T-helper 2 cell (primary cell): ENCODE measurements at regions not wholly inside any gene's neighbourhood (a gene's known extent, or its start where the extent isn't known, plus 50 kb on each side); places are given as distances from the start of the nearest gene placed in this dataset.
"Not testable (repeated sequence)": the region's sequence is repeated elsewhere in the genome, so short reads cannot be mapped to it uniquely, and the experiment has no call there.

Experiments used
- DNase-seq, 5 experiments: peaks; one replicate each; pipeline versions ENCODE4 v3.0.0 to v3.0.0-alpha.2; 2012 to 2022

- no peak for DNase-seq
Measured at GRCh38 chr1:234897754-234898454, 230.7 kb downstream of the TOMM20 start.

DNA sequence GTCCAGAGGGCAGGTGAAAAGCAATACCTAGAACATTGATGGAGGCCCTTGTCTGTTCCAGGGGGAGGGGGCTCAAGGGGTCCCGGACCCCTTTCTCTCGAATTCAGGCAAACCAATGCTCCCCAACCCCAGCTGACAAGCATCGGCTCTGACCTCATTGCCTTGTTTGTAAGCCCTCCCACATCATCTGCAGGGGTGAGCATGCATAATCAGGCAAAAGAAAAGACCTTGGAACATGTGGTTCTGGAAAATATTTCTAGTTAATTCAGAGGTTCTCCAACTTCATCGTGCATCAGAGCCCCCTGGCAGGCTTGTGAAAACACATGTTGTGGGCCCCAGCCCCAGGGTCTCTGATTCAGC, 231.3 kb downstream of the TOMM20 start:
- no peak for DNase-seq

DNA sequence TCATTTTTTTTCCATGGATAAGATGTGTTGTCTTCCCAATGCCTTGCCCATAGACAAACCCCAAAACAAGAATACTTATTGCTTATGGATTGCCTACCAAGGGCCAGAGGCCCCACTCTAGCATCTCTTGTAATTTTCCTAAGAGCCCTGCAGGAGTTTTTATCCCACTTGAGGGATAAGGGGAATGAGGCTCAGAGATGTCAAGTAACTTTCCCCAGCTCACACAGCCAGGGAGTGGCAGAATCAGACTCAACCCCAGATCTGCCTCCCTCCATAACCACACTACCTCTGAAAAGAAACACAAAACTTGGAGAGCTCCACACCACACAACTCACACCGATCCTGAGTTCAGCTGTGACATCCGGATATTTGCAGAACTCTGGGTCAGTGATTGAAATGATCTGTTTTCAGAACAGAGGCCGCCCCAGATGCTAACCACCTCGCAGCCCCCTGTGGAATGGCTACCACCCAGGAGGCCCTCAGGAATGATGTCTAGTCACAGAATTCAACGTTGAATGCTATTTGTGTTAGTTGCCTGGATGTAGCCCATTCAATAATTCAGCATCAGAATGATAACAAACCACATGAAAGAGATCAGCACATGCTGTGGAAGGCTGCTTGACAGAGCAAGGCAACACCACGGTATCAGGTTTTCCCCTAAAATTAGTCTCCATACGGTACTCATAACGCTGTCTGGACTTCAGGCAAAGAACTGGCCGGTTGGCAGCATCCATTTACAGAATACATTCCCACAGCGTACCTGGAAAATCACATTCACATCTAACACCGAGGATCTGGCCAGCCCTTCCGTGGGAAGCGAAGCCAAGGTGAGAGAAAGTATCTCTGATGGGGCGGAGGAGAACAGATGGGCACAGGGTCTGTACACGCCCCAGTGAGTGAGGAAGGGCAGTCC, 231.9 kb downstream of the TOMM20 start:
- no peak for DNase-seq

- peak in 2 of 5 experiments; percentile 10 to 70 for DNase-seq
Measured at GRCh38 chr1:234893725-234894630, 234.7 kb downstream of the TOMM20 start.

DNA sequence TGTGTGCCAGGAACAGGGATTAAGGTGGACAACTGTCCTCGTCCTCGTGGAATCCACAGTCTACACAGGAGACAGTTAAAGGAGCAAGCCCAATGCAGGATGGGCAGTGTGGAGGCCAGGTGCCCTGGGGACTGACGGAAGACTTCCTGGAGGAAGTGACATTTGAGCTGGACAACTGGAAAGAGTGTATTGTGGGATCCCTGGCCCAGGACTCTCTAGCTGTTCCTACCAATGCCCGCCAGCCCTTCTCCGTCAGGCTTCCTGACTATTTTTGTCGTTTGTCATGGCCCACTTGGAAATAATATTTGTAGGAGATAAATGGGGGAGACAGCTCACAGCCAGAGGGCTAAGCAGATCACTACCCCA, 235.3 kb downstream of the TOMM20 start:
- no peak for DNase-seq

- DNase-seq, result no peak
Measured at GRCh38 chr1:234892642-234893041, 236.0 kb downstream of the TOMM20 start.

GRCh38 chr1:234891427-234891826, 237.2 kb downstream of the TOMM20 start:
- DNase-seq, result no peak

GRCh38 chr1:234889643-234890042, 239.0 kb downstream of the TOMM20 start:
- no peak for DNase-seq

- DNase-seq, result not testable (repeated sequence)
Measured at GRCh38 chr1:234888247-234888646, 240.4 kb downstream of the TOMM20 start.

DNA sequence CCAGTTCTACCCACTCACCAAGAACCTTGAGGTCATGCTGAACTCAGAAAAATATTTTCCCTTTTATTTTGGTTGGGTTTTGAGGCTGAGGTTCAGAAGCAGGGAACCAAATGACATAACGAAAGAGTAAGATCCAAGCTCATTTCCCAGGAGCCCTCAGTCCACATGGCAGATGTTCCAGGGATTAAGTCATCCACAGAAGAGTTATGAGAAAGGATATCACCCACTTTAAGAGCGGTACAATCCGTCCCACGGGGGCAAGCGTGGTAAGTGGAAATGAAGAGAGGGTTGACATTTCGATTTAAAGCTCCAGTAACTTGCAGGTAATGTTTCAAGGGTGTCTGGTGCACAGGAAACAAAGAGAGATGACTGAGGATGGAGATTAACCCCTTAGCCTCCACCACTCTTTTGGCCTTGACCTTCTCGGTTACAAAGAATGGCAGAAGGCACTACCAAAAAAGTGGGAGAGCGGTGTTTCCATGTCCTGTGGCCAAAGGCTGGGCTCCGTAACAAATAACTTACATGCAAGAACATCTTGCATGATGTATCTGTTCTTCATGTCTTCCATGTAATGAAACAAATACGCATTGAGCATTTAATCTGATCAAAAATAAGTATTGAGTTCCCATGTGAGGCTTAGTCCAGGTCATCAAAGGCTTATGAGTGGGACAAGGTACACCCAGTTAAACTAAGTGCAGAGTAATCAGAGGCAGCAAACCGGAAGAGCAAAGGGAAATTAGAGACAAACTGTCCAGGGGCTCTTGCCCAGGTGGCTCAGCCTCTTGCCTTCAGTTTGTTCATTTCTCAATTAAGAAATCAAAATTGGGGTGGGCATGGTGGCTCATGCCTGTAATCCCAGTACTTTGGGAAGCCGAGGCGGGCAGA, 241.4 kb downstream of the TOMM20 start:
- no peak for DNase-seq

- DNase-seq, result no peak
Measured at GRCh38 chr1:234886081-234886984, 242.3 kb downstream of the TOMM20 start.

DNA sequence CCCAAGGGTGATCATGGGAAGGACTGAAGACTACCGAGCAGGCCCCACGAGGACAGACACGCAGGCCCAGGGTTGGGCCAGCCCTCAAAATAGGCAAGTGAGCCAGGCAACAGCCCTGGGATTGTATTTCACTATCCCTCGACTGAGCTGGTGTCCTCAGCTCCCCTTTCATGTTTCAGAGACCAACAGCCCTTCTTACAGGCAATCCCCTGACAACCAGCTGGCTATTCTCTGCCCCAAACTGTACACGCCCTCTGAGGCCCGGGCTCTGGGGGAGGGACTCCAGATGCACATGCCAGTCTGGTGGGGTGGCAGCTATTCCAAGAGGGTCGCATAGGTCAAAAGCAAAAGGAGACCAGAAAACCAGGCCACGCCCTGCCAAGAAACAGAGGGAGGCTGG, 243.0 kb downstream of the TOMM20 start:
- no peak for DNase-seq

DNA sequence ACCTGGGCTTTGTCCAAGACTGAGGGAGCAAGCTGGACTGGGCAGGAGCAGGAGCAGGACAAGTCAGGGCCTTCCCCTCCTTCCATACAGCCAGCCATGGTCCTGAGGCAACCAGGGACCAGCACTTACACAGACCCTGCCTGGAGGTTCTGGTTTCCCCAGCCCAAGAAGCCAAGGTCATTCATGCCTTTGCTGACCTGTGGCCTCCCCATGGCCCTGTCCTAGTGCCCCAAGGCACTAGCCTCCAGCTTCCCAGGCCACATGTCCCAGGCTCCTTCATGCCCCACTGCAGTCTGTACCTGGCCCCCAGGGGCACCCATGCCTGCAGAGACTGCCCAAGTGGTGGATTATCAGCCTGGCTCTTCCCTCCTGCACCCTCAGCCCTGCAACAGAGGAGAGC, 243.9 kb downstream of the TOMM20 start:
- no peak for DNase-seq

- DNase-seq, result no peak
Measured at GRCh38 chr1:234884006-234884405, 244.6 kb downstream of the TOMM20 start.

- no peak for DNase-seq
Measured at GRCh38 chr1:234882898-234883297, 245.7 kb downstream of the TOMM20 start.

GRCh38 chr1:234881893-234882771, 246.5 kb downstream of the TOMM20 start:
- peak in 2 of 5 experiments; percentile 33 to 87 for DNase-seq

- DNase-seq, result peak in 1 of 5 experiments; percentile 24
Measured at GRCh38 chr1:234879147-234880080, 249.2 kb downstream of the TOMM20 start.

DNA sequence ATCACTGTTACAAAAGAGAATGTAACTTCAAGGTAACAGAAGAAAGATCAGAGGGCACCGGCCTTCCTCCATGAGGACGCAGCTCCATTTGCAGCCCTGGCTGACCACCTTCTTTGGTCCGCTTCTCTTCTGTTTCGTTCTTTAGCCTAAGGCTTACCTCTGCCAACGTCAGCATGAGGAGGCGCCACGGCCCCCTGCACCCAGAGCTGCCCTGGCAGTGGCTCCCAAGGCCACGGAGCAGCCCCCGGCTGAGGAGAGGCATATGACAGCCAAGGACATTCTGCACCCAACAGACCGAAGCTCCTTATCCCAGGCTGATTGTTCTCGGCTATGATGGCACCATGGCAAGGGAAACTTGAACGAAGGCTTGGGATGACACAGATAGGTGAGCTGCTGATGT, 250.3 kb downstream of the TOMM20 start:
- DNase-seq, result no peak

- DNase-seq, result no peak
Measured at GRCh38 chr1:234877761-234878160, 250.9 kb downstream of the TOMM20 start.
